NOMO-1 treated with DMSO at 0.1 percent for 48 hours (cell line): ENCODE measurements at regions not wholly inside any gene's neighbourhood (a gene's known extent, or its start where the extent isn't known, plus 50 kb on each side); places are given as distances from the start of the nearest gene placed in this dataset.
A peak's percentile ranks its signal among the peaks of the same experiment; 100 is the strongest.

Source experiments
- DNase-seq: peaks from one replicate; lab custom pipeline; 2025; ENCODE audit not compliant: unreplicated experiment; lab: John Stamatoyannopoulos, UW

GRCh38 chr2:239528883-239529282 lies 128.1 kb upstream of the HDAC4 start:
- DNase-seq = no peak

GRCh38 chr2:239528146-239528545 lies 127.3 kb upstream of the HDAC4 start:
- DNase-seq = no peak

- DNase-seq = no peak
Observed at GRCh38 chr2:239526666-239527415, 126.0 kb upstream of the HDAC4 start.

- no peak for DNase-seq
Observed at GRCh38 chr2:239526038-239526437, 125.2 kb upstream of the HDAC4 start.

GRCh38 chr2:239523954-239524330 lies 123.1 kb upstream of the HDAC4 start:
- DNase-seq = peak; percentile 67

- no peak for DNase-seq
Observed at GRCh38 chr2:239523147-239523953, 122.5 kb upstream of the HDAC4 start.

- no peak for DNase-seq
Observed at GRCh38 chr2:239522740-239523119, 121.9 kb upstream of the HDAC4 start.

- DNase-seq = peak; percentile 9
Observed at GRCh38 chr2:239522002-239522739, 121.4 kb upstream of the HDAC4 start.

- no peak for DNase-seq
Observed at GRCh38 chr2:239521518-239521815, 120.6 kb upstream of the HDAC4 start.

- no peak for DNase-seq
Observed at GRCh38 chr2:239520811-239521517, 120.1 kb upstream of the HDAC4 start.

- DNase-seq = no peak
Observed at GRCh38 chr2:239519921-239520585, 119.2 kb upstream of the HDAC4 start.

- no peak for DNase-seq
Observed at GRCh38 chr2:239519089-239519920, 118.5 kb upstream of the HDAC4 start.

- no peak for DNase-seq
Observed at GRCh38 chr2:239518286-239519088, 117.7 kb upstream of the HDAC4 start.

GRCh38 chr2:239517686-239518085 lies 116.9 kb upstream of the HDAC4 start:
- DNase-seq = no peak

- DNase-seq = no peak
Observed at GRCh38 chr2:239516954-239517305, 116.1 kb upstream of the HDAC4 start.

GRCh38 chr2:239516286-239516953 lies 115.6 kb upstream of the HDAC4 start:
- DNase-seq = no peak

GRCh38 chr2:239514754-239515530 lies 114.1 kb upstream of the HDAC4 start:
- DNase-seq = no peak

- DNase-seq = no peak
Observed at GRCh38 chr2:239512054-239512453, 111.2 kb upstream of the HDAC4 start.
